CD4-positive, alpha-beta T cell treated with Interleukin-10 for 1 hour (primary cell): ENCODE measurements at regions not wholly inside any gene's neighbourhood (a gene's known extent, or its start where the extent isn't known, plus 50 kb on each side); places are given as distances from the start of the nearest gene placed in this dataset.

ENCODE experiments used
- DNase-seq: peaks from one replicate; pipeline ENCODE4 v3.0.0-alpha.2; 2020

DNA sequence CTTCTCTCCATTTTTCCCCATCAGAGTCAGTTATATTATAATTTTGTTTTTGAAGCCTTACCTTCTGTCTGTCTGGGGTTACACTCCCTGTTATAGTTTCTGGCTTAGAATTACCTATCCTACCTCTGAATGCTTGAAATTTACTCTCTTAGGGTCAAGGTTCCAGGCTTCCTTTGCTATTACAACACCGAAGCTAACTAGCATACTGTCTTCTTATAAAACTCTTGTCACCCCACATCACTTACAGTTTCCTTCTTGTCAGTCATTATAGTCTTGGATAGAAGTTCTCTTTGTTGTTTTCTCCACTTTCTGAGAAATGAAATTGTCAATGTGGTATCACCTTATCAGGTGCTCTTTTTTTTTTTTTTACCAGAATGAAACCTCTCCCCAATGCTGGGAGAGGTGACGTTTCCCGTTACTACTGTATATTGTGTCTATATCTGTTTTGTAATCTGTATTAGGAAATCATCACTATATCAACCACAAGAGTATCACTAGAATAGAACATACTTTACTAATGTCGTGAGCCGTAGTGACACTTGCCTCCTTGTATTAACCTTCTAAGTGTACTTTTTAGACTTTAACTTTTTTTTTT, 69.2 kb upstream of the PSMA6 start:
- DNase-seq, result peak; percentile 51

DNA sequence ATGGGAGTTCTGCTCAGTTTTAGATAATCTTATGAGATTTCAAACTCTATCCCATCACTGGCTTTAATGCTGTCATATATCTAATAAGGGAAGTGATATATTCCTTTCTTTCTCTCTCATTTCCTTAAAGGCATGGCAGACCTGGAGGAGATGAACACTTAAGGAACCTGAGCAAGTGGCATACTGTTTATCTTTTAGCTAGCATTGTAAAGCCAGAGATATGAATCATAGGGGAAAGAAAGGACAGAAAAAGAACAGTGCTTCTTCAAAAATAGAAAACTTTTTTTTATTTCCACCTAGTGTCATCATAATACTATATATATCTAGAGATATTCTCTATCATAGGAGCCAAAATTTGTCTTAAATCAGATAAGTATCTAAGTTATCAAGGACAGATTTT, 68.3 kb upstream of the PSMA6 start:
- no peak for DNase-seq

DNA sequence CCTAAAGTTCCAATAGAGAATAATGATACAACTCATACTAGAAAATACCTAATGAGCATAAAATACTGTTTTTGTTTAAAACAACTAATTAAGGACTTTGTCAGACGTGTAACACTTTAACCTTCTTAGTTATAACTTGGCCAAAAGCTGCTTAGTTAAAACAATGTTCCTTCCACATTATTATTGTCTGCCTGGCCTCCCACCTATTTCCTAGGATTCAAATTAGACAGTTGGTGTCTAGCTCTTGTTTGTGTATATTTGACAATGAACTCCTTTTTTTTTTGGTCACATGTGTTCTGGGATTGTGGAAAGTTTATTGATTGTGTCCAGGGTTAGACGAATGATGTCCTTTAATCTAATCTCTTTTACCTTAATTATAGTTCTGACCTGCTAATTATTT, 67.6 kb upstream of the PSMA6 start:
- DNase-seq, result no peak

DNA sequence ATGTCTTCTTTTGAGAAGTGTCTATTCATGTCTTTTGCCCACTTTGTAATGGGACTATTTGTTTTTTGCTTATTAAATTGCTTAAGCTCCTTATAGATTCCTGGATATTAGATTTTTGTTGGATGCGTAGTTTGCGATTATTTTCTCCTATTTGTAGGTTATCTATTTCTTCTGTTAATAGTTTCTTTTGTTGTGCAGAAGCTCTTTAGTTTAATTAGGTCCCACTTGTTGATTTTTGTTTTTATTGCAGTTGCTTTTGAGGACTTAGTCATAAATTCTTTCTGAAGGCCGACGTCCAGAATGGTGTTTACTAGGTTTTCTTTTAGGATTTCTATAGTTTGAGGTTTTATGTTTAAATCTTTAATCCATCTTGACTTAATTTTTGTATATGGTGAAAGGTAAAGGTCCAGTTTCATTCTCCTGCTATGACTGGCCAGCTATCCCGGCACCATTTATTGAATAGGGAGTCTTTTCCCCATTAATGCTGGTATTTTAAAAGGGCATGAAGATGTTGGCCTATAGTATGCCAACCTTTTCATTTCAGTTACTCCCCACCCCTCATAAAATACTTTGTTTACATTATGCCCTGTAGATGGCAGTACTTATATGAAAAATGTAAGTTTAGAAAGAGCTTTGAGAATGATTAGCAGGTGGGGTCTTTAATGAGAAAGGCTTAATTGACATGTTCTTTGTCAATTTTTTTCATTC, 62.9 kb upstream of the PSMA6 start:
- DNase-seq, result peak; percentile 49

DNA sequence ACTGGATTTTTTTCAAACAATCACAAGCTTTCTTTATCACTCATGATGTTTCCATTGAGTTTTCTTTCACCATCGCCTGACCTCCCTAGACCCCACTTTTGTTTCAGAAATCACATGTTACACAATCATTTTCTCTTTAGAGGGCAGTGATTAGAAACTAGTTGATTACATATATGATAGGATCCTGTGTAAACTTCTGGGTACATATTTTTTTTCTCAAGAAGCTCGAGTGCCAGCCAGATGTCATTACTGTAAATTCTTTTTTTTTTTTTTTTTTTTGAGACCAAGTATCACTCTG, 62.4 kb upstream of the PSMA6 start:
- no peak for DNase-seq

DNA sequence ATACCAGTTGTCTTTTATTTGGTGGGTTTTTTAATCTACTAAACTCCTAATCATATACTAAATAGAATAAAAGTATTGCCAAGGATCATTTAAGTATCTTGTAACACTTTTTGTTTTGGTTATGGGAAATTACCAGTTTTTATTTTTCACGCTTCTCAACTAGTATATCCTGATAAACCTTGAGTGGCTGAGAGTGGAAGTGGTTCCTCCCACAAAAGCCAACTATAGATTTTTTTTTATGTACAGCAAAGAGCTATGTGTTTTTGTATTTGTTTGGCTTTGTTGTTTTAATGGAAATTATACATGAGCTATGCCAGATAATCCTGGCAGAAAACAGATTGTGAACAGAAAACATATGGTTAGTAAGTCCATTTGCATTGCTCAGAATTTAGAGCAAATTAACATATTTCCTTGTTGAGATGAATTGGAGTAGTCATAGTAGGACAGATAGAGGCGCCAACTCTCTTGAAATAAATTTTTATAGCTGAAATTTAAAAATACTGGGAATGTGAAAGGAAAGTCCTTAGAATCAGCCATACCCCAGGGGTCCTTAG, 60.9 kb upstream of the PSMA6 start:
- DNase-seq, result no peak

DNA sequence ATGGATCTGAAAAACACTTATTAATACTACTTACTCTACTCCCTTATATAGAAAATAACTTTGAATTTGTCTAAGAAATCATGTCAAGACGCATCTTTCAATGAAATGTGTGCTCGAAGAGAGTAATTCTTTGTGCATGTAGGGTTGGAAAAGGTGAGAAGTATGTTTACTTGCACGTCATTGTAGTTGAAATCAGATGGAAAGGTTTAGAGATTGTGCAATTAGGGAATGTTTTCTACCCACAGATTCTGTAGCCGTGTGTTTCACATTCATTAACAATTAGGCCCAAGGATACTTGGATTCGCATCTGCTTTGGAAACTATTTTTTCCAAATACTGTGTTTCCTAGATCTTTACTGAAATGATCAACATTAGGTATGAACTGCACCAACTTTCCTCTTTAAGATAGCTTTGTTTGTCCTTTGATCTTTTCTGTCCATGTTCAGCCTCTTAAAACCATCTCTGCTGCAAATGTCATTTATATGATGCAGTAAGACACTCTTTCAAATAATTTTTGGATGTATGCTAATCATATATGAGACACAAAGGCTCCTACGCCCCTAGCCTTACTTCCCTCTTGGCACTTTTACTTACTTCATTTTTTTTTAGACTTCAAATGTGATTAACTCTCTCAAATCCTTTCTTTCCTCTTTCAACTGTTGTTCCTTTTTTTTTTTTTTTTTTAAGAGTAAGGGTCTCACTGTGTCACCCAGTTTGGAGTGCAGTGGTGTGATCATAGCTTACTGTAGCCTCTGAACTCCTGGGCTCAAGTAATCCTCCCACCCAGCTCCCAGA, 58.0 kb upstream of the PSMA6 start:
- no peak for DNase-seq

DNA sequence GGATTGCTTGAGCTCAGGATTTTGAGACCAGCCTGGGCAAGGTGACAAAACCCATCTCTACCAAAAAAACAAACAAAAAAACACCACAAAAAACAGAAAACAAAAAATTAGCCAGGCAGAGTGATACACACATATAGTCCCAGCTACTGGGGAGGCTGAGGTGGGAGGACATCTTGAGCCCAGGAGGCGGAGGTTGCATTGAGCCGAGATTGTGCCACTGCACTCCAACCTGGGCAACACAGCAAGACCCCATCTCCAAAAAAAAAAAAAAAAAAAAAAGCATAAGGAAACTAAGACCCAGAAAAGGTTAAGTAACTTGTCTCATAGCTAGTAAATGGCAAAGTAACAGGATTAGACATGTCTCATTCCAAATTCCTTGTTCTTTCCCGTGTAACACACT, 56.3 kb upstream of the PSMA6 start:
- DNase-seq, result no peak

DNA sequence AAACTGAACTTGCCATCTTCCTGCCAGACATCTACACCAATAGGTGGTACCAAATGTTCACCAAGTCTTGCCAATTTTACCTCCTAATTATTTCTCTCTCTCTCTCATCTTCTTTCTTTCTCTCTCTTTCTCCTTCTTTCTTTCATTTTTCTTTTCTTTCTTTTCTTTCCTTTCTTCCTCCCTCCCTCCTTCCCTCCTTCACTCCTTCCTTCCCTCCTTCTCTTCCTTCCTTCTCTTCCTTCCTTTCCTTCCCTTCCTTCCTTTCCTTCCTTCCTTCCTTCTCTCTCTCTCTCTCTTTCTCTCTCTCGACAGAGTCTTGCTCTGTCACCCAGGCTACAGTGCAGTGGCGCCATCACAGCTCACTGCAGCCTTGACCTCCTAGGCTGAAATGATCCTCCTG, 55.4 kb upstream of the PSMA6 start:
- no peak for DNase-seq

DNA sequence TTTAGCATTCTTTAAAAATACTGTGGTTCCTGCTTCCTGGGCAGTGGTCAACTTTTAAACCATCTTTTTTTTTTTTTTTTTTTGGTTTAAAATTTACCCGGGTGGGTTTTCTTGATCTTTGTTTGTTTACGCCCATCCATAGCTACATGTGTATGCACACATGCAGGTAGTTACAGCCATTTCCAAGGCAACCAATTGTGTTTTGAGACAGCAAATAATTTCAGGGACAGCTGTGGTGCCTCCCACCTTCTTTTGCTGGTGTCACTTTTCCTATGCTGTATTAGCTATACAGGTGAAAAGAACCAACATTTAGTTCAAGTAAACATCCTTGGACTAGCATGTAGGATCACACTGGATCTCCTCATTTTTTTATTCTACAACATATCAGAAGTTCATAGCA, 52.0 kb upstream of the PSMA6 start:
- DNase-seq, result no peak
